DND-41 (cell line): ENCODE measurements at regions not wholly inside any gene's neighbourhood (a gene's known extent, or its start where the extent isn't known, plus 50 kb on each side); places are given as distances from the start of the nearest gene placed in this dataset.
"Not testable (repeated sequence)": the region's sequence is repeated elsewhere in the genome, so short reads cannot be mapped to it uniquely, and the experiment has no call there.

Experiments used
- ATAC-seq: fragments of 200-7000 bp; cut with Tn5 transposase; 3 replicates; pipeline ENCODE4 v1.9.1; 2021; ENCODE audit warnings: low read depth; ENCODE audit not compliant: insufficient read depth
- DNase-seq: peaks from one replicate; pipeline ENCODE4 v3.0.0-alpha.2; 2020
- H2AFZ ChIP-seq: 2 replicates; pipeline ENCODE4 v1.6.0; 2012; ENCODE audit warnings: low read depth, low read length
- H3K27ac ChIP-seq: 2 replicates; pipeline ENCODE4 v1.5.1; 2012; ENCODE audit warnings: low read length, inconsistent platforms
- H3K27me3 ChIP-seq: fragments of 200-600 bp; sonication (generic); 2 replicates; pipeline ENCODE4 v1.6.0; 2012; ENCODE audit warnings: low read length, mild to moderate bottlenecking, inconsistent platforms; ENCODE audit not compliant: insufficient read depth, poor library complexity
- H3K36me3 ChIP-seq: 2 replicates; pipeline ENCODE4 v1.5.1; 2012; ENCODE audit warnings: low read length, inconsistent platforms; ENCODE audit not compliant: insufficient read depth
- H3K4me1 ChIP-seq: 2 replicates; pipeline ENCODE4 v1.5.1; 2012; ENCODE audit warnings: mild to moderate bottlenecking, low read length; ENCODE audit not compliant: insufficient read depth
- H3K4me2 ChIP-seq: 2 replicates; pipeline ENCODE4 v1.6.0; 2012; ENCODE audit warnings: mild to moderate bottlenecking, moderate library complexity, low read length, inconsistent platforms; ENCODE audit not compliant: insufficient read depth
- H3K4me3 ChIP-seq, 2 experiments: fragments of 200-600 bp in 1 of 2; shearing (Covaris generic) in 1 of 2; 2 replicates each; pipeline ENCODE4 v1.5.1; 2012 to 2016; ENCODE audit warnings: inconsistent platforms in 2 of 2, low read length in 2 of 2, mild to moderate bottlenecking in 2 of 2, low read depth in 1 of 2, moderate library complexity in 1 of 2
- H3K79me2 ChIP-seq: 2 replicates; pipeline ENCODE4 v1.6.0; 2012; ENCODE audit warnings: low read length, inconsistent platforms; ENCODE audit not compliant: insufficient read depth
- H3K9ac ChIP-seq: 2 replicates; pipeline ENCODE4 v1.6.0; 2012; ENCODE audit warnings: low read depth, mild to moderate bottlenecking, inconsistent platforms, low read length, moderate library complexity
- H3K9me3 ChIP-seq: 2 replicates; pipeline ENCODE4 v1.5.1; 2012; ENCODE audit warnings: low read length, moderate library complexity, mild to moderate bottlenecking, inconsistent platforms; ENCODE audit not compliant: insufficient read depth, severe bottlenecking
- H4K20me1 ChIP-seq: 2 replicates; pipeline ENCODE4 v1.6.0; 2012; ENCODE audit warnings: low read length; ENCODE audit not compliant: insufficient read depth
- EZH2 ChIP-seq: IDR thresholded peaks from 3 replicates; pipeline ENCODE4 v1.6.1; 2012; ENCODE audit warnings: borderline replicate concordance, low read depth, mild to moderate bottlenecking, moderate library complexity, low read length, inconsistent platforms; ENCODE audit not compliant: severe bottlenecking
- TF ChIP-seq, protein P1 (sequence below): IDR thresholded peaks from 2 replicates; pipeline ENCODE4 v1.5.1; 2012; ENCODE audit warnings: borderline replicate concordance, low read length, moderate library complexity, mild to moderate bottlenecking; ENCODE audit not compliant: poor library complexity, severe bottlenecking; ENCODE audit errors: extremely low read depth

DNA sequence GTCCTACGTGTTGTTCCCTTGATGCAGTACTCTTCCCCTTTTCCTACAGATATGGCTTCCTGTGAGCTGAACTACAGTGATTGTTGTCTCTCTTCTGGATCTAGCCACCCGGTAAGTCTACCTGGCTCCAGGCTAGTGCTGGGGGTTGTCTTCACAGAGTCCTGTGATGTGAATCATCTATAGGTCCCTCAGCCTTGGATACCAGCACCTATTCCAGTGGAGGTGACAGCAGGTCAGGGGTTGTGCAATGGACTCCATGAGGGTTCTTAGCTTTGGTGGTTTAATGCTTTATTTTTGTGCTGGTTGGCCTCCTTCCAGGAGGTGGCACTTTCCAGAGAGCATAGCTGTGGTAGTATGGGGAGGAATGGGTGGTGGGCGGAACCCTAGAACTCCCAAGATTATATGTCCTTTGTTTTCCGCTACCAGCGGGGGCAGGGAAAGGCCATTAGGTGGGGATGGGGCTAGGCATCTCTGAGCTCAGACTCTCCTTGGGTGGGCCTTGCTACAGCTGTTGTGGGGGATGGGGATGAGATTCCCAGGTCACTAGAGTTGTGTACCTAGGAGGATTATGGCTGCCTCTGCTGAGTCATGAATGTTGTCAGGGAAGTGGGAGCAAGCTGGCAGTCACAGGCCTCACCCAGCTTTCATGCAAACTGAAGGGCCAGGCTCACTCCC is 121.4 kb upstream of the ANKRD50 start:
- TF ChIP-seq, protein P1, sequence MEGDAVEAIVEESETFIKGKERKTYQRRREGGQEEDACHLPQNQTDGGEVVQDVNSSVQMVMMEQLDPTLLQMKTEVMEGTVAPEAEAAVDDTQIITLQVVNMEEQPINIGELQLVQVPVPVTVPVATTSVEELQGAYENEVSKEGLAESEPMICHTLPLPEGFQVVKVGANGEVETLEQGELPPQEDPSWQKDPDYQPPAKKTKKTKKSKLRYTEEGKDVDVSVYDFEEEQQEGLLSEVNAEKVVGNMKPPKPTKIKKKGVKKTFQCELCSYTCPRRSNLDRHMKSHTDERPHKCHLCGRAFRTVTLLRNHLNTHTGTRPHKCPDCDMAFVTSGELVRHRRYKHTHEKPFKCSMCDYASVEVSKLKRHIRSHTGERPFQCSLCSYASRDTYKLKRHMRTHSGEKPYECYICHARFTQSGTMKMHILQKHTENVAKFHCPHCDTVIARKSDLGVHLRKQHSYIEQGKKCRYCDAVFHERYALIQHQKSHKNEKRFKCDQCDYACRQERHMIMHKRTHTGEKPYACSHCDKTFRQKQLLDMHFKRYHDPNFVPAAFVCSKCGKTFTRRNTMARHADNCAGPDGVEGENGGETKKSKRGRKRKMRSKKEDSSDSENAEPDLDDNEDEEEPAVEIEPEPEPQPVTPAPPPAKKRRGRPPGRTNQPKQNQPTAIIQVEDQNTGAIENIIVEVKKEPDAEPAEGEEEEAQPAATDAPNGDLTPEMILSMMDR = no peak
- TF ChIP-seq EZH2 = no peak
- Histone ChIP-seq H3K4me3 (no peak overlapping the region), H3K9ac (no peak overlapping the region), H3K79me2 (no peaks in the 10 kb centered on the region), H2AFZ (no peak overlapping the region), H3K36me3 (no peaks in the 10 kb centered on the region), H3K9me3 (no peaks in the 10 kb centered on the region), H3K27me3 (no peaks in the 10 kb centered on the region), H3K4me1 (no peaks in the 10 kb centered on the region), H3K27ac (no peak overlapping the region), H3K4me2 (no peak overlapping the region), H4K20me1 (no peaks in the 10 kb centered on the region)
- DNase-seq (no peak), ATAC-seq (no peak)

DNA sequence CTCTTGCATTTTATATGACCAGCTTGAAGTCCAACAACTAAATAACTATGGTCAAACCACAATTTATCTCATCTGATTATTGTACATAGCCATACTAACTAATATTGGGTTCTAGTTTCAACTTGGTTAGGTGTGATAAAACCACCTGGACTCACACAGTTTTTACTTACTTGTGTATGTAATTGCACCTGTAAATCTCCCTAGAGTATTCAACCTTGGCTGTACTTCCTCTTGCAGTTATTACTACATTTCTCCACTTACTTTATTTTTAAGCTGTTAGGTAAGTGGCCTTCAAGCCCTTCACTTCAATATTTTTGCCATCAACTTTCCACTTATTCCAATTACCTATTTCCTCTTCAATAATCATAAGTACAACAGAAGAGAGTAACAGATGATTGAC is 115.8 kb upstream of the ANKRD50 start:
- no peak for DNase-seq
- H3K4me3 ChIP-seq = no peak overlapping the region
- H3K27me3 ChIP-seq = no peaks in the 10 kb centered on the region
- H3K36me3 ChIP-seq = no peaks in the 10 kb centered on the region
- ATAC-seq = no peak
- no peaks in the 10 kb centered on the region for H3K9me3 ChIP-seq
- H2AFZ ChIP-seq = no peak overlapping the region
- no peak overlapping the region for H3K27ac ChIP-seq
- H3K79me2 ChIP-seq = no peaks in the 10 kb centered on the region
- no peak for TF ChIP-seq EZH2
- TF ChIP-seq, protein P1 = no peak
- H4K20me1 ChIP-seq = no peaks in the 10 kb centered on the region
- no peak overlapping the region for H3K4me2 ChIP-seq
- no peak overlapping the region for H3K9ac ChIP-seq
- no peaks in the 10 kb centered on the region for H3K4me1 ChIP-seq

DNA sequence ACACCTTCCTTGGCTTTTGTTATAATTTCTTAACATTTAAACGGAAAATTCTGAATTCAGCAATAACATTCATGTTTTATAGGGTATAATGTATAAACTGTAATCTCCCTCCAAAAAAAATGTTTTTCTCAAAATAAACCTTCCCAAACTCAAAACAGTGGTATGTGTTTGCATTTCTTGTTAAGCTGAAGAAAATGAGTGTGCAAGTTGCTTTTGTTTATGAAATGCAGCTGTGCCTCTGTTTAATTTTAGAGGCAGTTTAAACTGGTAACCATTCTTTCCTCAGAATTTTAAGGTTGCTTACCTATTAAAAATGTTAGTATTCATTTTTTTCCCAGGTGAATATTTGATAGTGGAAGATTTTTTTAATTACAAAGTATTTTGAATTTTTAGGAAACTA is 105.0 kb upstream of the ANKRD50 start:
- Histone ChIP-seq H3K4me2 (no peak overlapping the region), H3K4me1 (no peaks in the 10 kb centered on the region), H4K20me1 (no peaks in the 10 kb centered on the region), H3K79me2 (no peaks in the 10 kb centered on the region), H3K9me3 (no peaks in the 10 kb centered on the region), H3K4me3 (no peak overlapping the region), H3K27ac (no peak overlapping the region), H3K36me3 (no peaks in the 10 kb centered on the region), H3K27me3 (no peaks in the 10 kb centered on the region), H3K9ac (no peak overlapping the region), H2AFZ (no peak overlapping the region)
- DNase-seq (no peak), ATAC-seq (no peak)
- TF ChIP-seq, protein P1 = no peak
- TF ChIP-seq EZH2 = no peak

DNA sequence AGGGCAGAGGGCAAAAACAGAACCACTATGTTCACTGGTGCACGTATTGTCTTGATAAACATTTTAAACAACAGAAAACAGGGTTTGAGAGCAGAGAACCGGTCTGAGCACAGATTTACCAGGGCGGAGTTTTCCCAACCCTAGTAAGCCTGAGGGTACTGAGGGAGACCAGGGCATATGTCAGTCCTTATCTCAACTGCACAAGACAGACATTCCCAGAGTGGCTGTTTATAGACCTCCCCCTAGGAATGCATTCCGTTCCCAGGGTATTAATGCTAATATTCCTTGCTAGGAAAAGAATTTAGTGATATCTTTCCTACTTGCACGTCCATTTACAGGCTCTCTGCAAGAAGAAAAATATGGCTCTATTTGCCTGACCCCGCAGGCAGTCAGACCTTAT is 99.7 kb upstream of the ANKRD50 start:
- H3K4me1 ChIP-seq, H3K27ac ChIP-seq, DNase-seq, H4K20me1 ChIP-seq, H2AFZ ChIP-seq, H3K9ac ChIP-seq, H3K79me2 ChIP-seq, H3K9me3 ChIP-seq, H3K36me3 ChIP-seq, H3K4me3 ChIP-seq, H3K27me3 ChIP-seq, H3K4me2 ChIP-seq, ATAC-seq: not testable (repeated sequence)
